ENCODE measurements at regions not wholly inside any gene's neighbourhood (a gene's known extent, or its start where the extent isn't known, plus 50 kb on each side); places are given as distances from the start of the nearest gene placed in this dataset.
"Not testable (repeated sequence)": the region's sequence is repeated elsewhere in the genome, so short reads cannot be mapped to it uniquely, and the experiment has no call there.

GRCh38 chr20:12582710-12583109 is 426.1 kb upstream of the SPTLC3 start:
- H3K36me3 ChIP-seq (ENCODE audit: control insufficient read depth, insufficient read depth, low read length), result not testable (repeated sequence)
- WGBS (ENCODE audit: insufficient coverage, insufficient read length), result no CpG with 5 or more reads among the region's 14 CpGs

GRCh38 chr20:12591949-12592470 is 416.8 kb upstream of the SPTLC3 start:
- no peaks in the 10 kb centered on the region for H3K9me3 ChIP-seq (ENCODE audit: control insufficient read depth, insufficient read depth, low read length)
- H3K36me3 ChIP-seq (ENCODE audit: control insufficient read depth, insufficient read depth, low read length), result no peaks in the 10 kb centered on the region
- DNase-seq (ENCODE audit: low read depth, low spot score), result no peak
- no peak overlapping the region for H3K27ac ChIP-seq (ENCODE audit: low read length)
- WGBS (ENCODE audit: insufficient coverage, insufficient read length), result no CpG with 5 or more reads among the region's 1 CpG
- H3K4me3 ChIP-seq (ENCODE audit: low read length), result no peak overlapping the region
- 0 out of 2 replicates have a peak, but pooled peaks cover 2% of the 10 kb centered on the region for H3K4me1 ChIP-seq (ENCODE audit: control insufficient read depth, insufficient read depth, low read length)
- H3K27me3 ChIP-seq (ENCODE audit: control insufficient read depth, insufficient read depth, low read length), result no peaks in the 10 kb centered on the region

More at GRCh38 chr20:12582710-12583109, 426.1 kb upstream of the SPTLC3 start:
- not testable (repeated sequence) for H3K4me1 ChIP-seq (ENCODE audit: control insufficient read depth, insufficient read depth, low read length); H3K27ac ChIP-seq (ENCODE audit: low read length); H3K9me3 ChIP-seq (ENCODE audit: control insufficient read depth, insufficient read depth, low read length); H3K4me3 ChIP-seq (ENCODE audit: low read length); DNase-seq (ENCODE audit: low read depth, low spot score); H3K27me3 ChIP-seq (ENCODE audit: control insufficient read depth, insufficient read depth, low read length)

GRCh38 chr20:12592756-12593155 is 416.0 kb upstream of the SPTLC3 start:
- H3K27ac ChIP-seq (ENCODE audit: low read length), result no peak overlapping the region
- no CpG with 5 or more reads among the region's 4 CpGs for WGBS (ENCODE audit: insufficient coverage, insufficient read length)
- no peaks in the 10 kb centered on the region for H3K9me3 ChIP-seq (ENCODE audit: control insufficient read depth, insufficient read depth, low read length)
- H3K4me1 ChIP-seq (ENCODE audit: control insufficient read depth, insufficient read depth, low read length), result 0 out of 2 replicates have a peak, but pooled peaks cover 2% of the 10 kb centered on the region
- H3K27me3 ChIP-seq (ENCODE audit: control insufficient read depth, insufficient read depth, low read length), result no peaks in the 10 kb centered on the region
- H3K36me3 ChIP-seq (ENCODE audit: control insufficient read depth, insufficient read depth, low read length), result no peaks in the 10 kb centered on the region
- DNase-seq (ENCODE audit: low read depth, low spot score), result no peak
- no peak overlapping the region for H3K4me3 ChIP-seq (ENCODE audit: low read length)

GRCh38 chr20:12593342-12593873 is 415.4 kb upstream of the SPTLC3 start:
- H3K27ac ChIP-seq (ENCODE audit: low read length), result no peak overlapping the region
- DNase-seq (ENCODE audit: low read depth, low spot score), result no peak
- no peaks in the 10 kb centered on the region for H3K9me3 ChIP-seq (ENCODE audit: control insufficient read depth, insufficient read depth, low read length)
- no CpG with 5 or more reads among the region's 5 CpGs for WGBS (ENCODE audit: insufficient coverage, insufficient read length)
- H3K27me3 ChIP-seq (ENCODE audit: control insufficient read depth, insufficient read depth, low read length), result no peaks in the 10 kb centered on the region
- no peaks in the 10 kb centered on the region for H3K36me3 ChIP-seq (ENCODE audit: control insufficient read depth, insufficient read depth, low read length)
- 0 out of 2 replicates have a peak, but pooled peaks cover 2% of the 10 kb centered on the region for H3K4me1 ChIP-seq (ENCODE audit: control insufficient read depth, insufficient read depth, low read length)
- H3K4me3 ChIP-seq (ENCODE audit: low read length), result no peak overlapping the region

- Histone ChIP-seq H3K4me1 (ENCODE audit: control insufficient read depth, insufficient read depth, low read length) (0 out of 2 replicates have a peak, but pooled peaks cover 2% of the 10 kb centered on the region), H3K9me3 (ENCODE audit: control insufficient read depth, insufficient read depth, low read length) (no peaks in the 10 kb centered on the region), H3K27ac (ENCODE audit: low read length) (no peak overlapping the region), H3K4me3 (ENCODE audit: low read length) (no peak overlapping the region), H3K36me3 (ENCODE audit: control insufficient read depth, insufficient read depth, low read length) (no peaks in the 10 kb centered on the region), H3K27me3 (ENCODE audit: control insufficient read depth, insufficient read depth, low read length) (no peaks in the 10 kb centered on the region)
- DNase-seq (ENCODE audit: low read depth, low spot score), result no peak
- no CpG with 5 or more reads among the region's 2 CpGs for whole genome bisulfite sequencing (ENCODE audit: insufficient coverage, insufficient read length)
These were observed 414.2 kb upstream of the SPTLC3 start for GRCh38 chr20:12594410-12595088.

- WGBS (ENCODE audit: insufficient coverage, insufficient read length), result no CpG with 5 or more reads among the region's 2 CpGs
- Histone ChIP-seq H3K4me3 (ENCODE audit: low read length) (no peak overlapping the region), H3K9me3 (ENCODE audit: control insufficient read depth, insufficient read depth, low read length) (no peaks in the 10 kb centered on the region), H3K36me3 (ENCODE audit: control insufficient read depth, insufficient read depth, low read length) (no peaks in the 10 kb centered on the region), H3K27me3 (ENCODE audit: control insufficient read depth, insufficient read depth, low read length) (no peaks in the 10 kb centered on the region), H3K4me1 (ENCODE audit: control insufficient read depth, insufficient read depth, low read length) (0 out of 2 replicates have a peak, but pooled peaks cover 2% of the 10 kb centered on the region), H3K27ac (ENCODE audit: low read length) (no peak overlapping the region)
- DNase-seq (ENCODE audit: low read depth, low spot score), result no peak
These were observed 412.9 kb upstream of the SPTLC3 start for GRCh38 chr20:12595841-12596240.

- no CpG with 5 or more reads among the region's 2 CpGs for WGBS (ENCODE audit: insufficient coverage, insufficient read length)
- Histone ChIP-seq H3K27me3 (ENCODE audit: control insufficient read depth, insufficient read depth, low read length) (no peaks in the 10 kb centered on the region), H3K4me3 (ENCODE audit: low read length) (no peak overlapping the region), H3K36me3 (ENCODE audit: control insufficient read depth, insufficient read depth, low read length) (no peaks in the 10 kb centered on the region), H3K4me1 (ENCODE audit: control insufficient read depth, insufficient read depth, low read length) (0 out of 2 replicates have a peak, but pooled peaks cover 1% of the 10 kb centered on the region), H3K9me3 (ENCODE audit: control insufficient read depth, insufficient read depth, low read length) (no peaks in the 10 kb centered on the region), H3K27ac (ENCODE audit: low read length) (no peak overlapping the region)
- DNase-seq (ENCODE audit: low read depth, low spot score), result no peak
These were observed 411.9 kb upstream of the SPTLC3 start for GRCh38 chr20:12596863-12597262.

- WGBS (ENCODE audit: insufficient coverage, insufficient read length), result 100% methylated on average over 1 of the region's 3 CpGs
- Histone ChIP-seq H3K9me3 (ENCODE audit: control insufficient read depth, insufficient read depth, low read length) (no peaks in the 10 kb centered on the region), H3K36me3 (ENCODE audit: control insufficient read depth, insufficient read depth, low read length) (no peaks in the 10 kb centered on the region), H3K4me3 (ENCODE audit: low read length) (no peak overlapping the region), H3K27ac (ENCODE audit: low read length) (no peak overlapping the region), H3K4me1 (ENCODE audit: control insufficient read depth, insufficient read depth, low read length) (0 out of 2 replicates have a peak, but pooled peaks cover 1% of the 10 kb centered on the region), H3K27me3 (ENCODE audit: control insufficient read depth, insufficient read depth, low read length) (no peaks in the 10 kb centered on the region)
- no peak for DNase-seq (ENCODE audit: low read depth, low spot score)
These were observed 411.2 kb upstream of the SPTLC3 start for GRCh38 chr20:12597551-12597950.

GRCh38 chr20:12598894-12599293 is 409.9 kb upstream of the SPTLC3 start:
- H3K36me3 ChIP-seq (ENCODE audit: control insufficient read depth, insufficient read depth, low read length), result no peaks in the 10 kb centered on the region
- 0 out of 2 replicates have a peak, but pooled peaks cover 1% of the 10 kb centered on the region for H3K4me1 ChIP-seq (ENCODE audit: control insufficient read depth, insufficient read depth, low read length)
- H3K27ac ChIP-seq (ENCODE audit: low read length), result no peak overlapping the region
- DNase-seq (ENCODE audit: low read depth, low spot score), result no peak
- H3K9me3 ChIP-seq (ENCODE audit: control insufficient read depth, insufficient read depth, low read length), result no peaks in the 10 kb centered on the region
- WGBS (ENCODE audit: insufficient coverage, insufficient read length), result no CpG with 5 or more reads among the region's 3 CpGs
- H3K27me3 ChIP-seq (ENCODE audit: control insufficient read depth, insufficient read depth, low read length), result no peaks in the 10 kb centered on the region
- no peak overlapping the region for H3K4me3 ChIP-seq (ENCODE audit: low read length)

- no peak for DNase-seq (ENCODE audit: low read depth, low spot score)
These were observed 409.3 kb upstream of the SPTLC3 start for GRCh38 chr20:12599494-12599893.

More at GRCh38 chr20:12599494-12599893, 409.3 kb upstream of the SPTLC3 start:
- H3K27ac ChIP-seq (ENCODE audit: low read length), result no peak overlapping the region
- no peaks in the 10 kb centered on the region for H3K36me3 ChIP-seq (ENCODE audit: control insufficient read depth, insufficient read depth, low read length)
- no peaks in the 10 kb centered on the region for H3K9me3 ChIP-seq (ENCODE audit: control insufficient read depth, insufficient read depth, low read length)
- H3K4me3 ChIP-seq (ENCODE audit: low read length), result no peak overlapping the region
- H3K4me1 ChIP-seq (ENCODE audit: control insufficient read depth, insufficient read depth, low read length), result 0 out of 2 replicates have a peak, but pooled peaks cover 1% of the 10 kb centered on the region
- no peaks in the 10 kb centered on the region for H3K27me3 ChIP-seq (ENCODE audit: control insufficient read depth, insufficient read depth, low read length)
